HG02970 (cell line): ENCODE measurements at regions not wholly inside any gene's neighbourhood (a gene's known extent, or its start where the extent isn't known, plus 50 kb on each side); places are given as distances from the start of the nearest gene placed in this dataset.

Experiments used
- ATAC-seq: cut with Tn5 transposase; IDR thresholded peaks from one replicate; pipeline ENCODE4 v1.9.1; 2021; ENCODE audit warnings: mild to moderate bottlenecking, moderate library complexity, moderate number of reproducible peaks; ENCODE audit not compliant: unreplicated experiment, low FRiP score

- no peak for ATAC-seq
Observed at GRCh38 chr6:71582820-71583219, 294.2 kb downstream of the OGFRL1 start.

GRCh38 chr6:71584712-71585436, 296.3 kb downstream of the OGFRL1 start:
- ATAC-seq, result no peak

GRCh38 chr6:71585472-71585871, 296.9 kb downstream of the OGFRL1 start:
- ATAC-seq, result no peak

GRCh38 chr6:71588490-71588889, 297.9 kb upstream of the RIMS1 start:
- ATAC-seq, result no peak

GRCh38 chr6:71589254-71589653, 297.1 kb upstream of the RIMS1 start:
- no peak for ATAC-seq

- ATAC-seq, result no peak
Observed at GRCh38 chr6:71592643-71593042, 293.7 kb upstream of the RIMS1 start.

GRCh38 chr6:71599359-71599758, 287.0 kb upstream of the RIMS1 start:
- ATAC-seq, result no peak

GRCh38 chr6:71602385-71603007, 283.9 kb upstream of the RIMS1 start:
- no peak for ATAC-seq

- ATAC-seq, result no peak
Observed at GRCh38 chr6:71603021-71603420, 283.3 kb upstream of the RIMS1 start.

- ATAC-seq, result no peak
Observed at GRCh38 chr6:71608646-71609045, 277.7 kb upstream of the RIMS1 start.

- ATAC-seq, result no peak
Observed at GRCh38 chr6:71619836-71620235, 266.5 kb upstream of the RIMS1 start.

GRCh38 chr6:71621918-71622519, 264.3 kb upstream of the RIMS1 start:
- no peak for ATAC-seq

GRCh38 chr6:71642120-71642519, 244.2 kb upstream of the RIMS1 start:
- no peak for ATAC-seq

- no peak for ATAC-seq
Observed at GRCh38 chr6:71642793-71643192, 243.6 kb upstream of the RIMS1 start.

GRCh38 chr6:71645299-71645698, 241.1 kb upstream of the RIMS1 start:
- ATAC-seq, result no peak

- ATAC-seq, result no peak
Observed at GRCh38 chr6:71649915-71650314, 236.4 kb upstream of the RIMS1 start.

- no peak for ATAC-seq
Observed at GRCh38 chr6:71651636-71652035, 234.7 kb upstream of the RIMS1 start.

- no peak for ATAC-seq
Observed at GRCh38 chr6:71656121-71656520, 230.2 kb upstream of the RIMS1 start.

- ATAC-seq, result no peak
Observed at GRCh38 chr6:71665931-71666330, 220.4 kb upstream of the RIMS1 start.

GRCh38 chr6:71672876-71673275, 213.5 kb upstream of the RIMS1 start:
- no peak for ATAC-seq

- ATAC-seq, result no peak
Observed at GRCh38 chr6:71675386-71675785, 211.0 kb upstream of the RIMS1 start.

- ATAC-seq, result no peak
Observed at GRCh38 chr6:71676298-71676697, 210.1 kb upstream of the RIMS1 start.
